Activated B cell treated with CpG ODN at 0.5 μM for 24 hours (primary cell): ENCODE measurements at regions not wholly inside any gene's neighbourhood (a gene's known extent, or its start where the extent isn't known, plus 50 kb on each side); places are given as distances from the start of the nearest gene placed in this dataset.

Experiments
- ATAC-seq: fragments of 200-7000 bp; cut with Tn5 transposase; one replicate; pipeline ENCODE4 v1.10.0; 2021; ENCODE audit warnings: low read depth, mild to moderate bottlenecking, moderate library complexity
- CTCF ChIA-PET: fragments of 350-600 bp; sonication (Branson Sonifier 250); formaldehyde crosslinking; loops from one replicate; lab custom pipeline; 2021; ENCODE audit warnings: antibody characterized with exemption; lab: Charles Lee
- POLR2A ChIA-PET: fragments of 350-600 bp; sonication (Branson Sonifier 250); formaldehyde crosslinking; loops from one replicate; lab custom pipeline; 2021; ENCODE audit warnings: antibody characterized with exemption; lab: Charles Lee
- DNase-seq: peaks from one replicate; pipeline ENCODE4 v3.0.0; 2022
- H3K27ac Mint-ChIP-seq: one replicate; pipeline ENCODE4 v1.8.0; 2020; ENCODE audit warnings: mixed read lengths
- H3K27me3 Mint-ChIP-seq: one replicate; pipeline ENCODE4 v1.8.0; 2021; ENCODE audit warnings: mixed read lengths
- H3K36me3 Mint-ChIP-seq: one replicate; pipeline ENCODE4 v1.8.0; 2021; ENCODE audit warnings: low read depth, mixed read lengths
- H3K4me1 Mint-ChIP-seq: one replicate; pipeline ENCODE4 v1.8.0; 2021; ENCODE audit warnings: mixed read lengths
- H3K4me3 Mint-ChIP-seq: one replicate; pipeline ENCODE4 v1.8.0; 2020; ENCODE audit warnings: mild to moderate bottlenecking, mixed read lengths
- H3K9me3 Mint-ChIP-seq: one replicate; pipeline ENCODE4 v1.8.0; 2020; ENCODE audit warnings: mixed read lengths
- CTCF ChIP-seq: fragments of 200-600 bp; IDR thresholded peaks from one replicate; pipeline ENCODE4 v1.8.0; 2022; ENCODE audit warnings: antibody characterized with exemption, mild to moderate bottlenecking
- intact Hi-C: fragments of 100-400 bp; cut with micrococcal nuclease; formaldehyde crosslinking; loops from one replicate; pipeline ENCODE4 v1.15.1; 2024

- DNase-seq = no peak
- CTCF ChIA-PET = no interaction called here
- no peaks in the 10 kb centered on the region for H3K36me3 Mint-ChIP-seq
- H3K9me3 Mint-ChIP-seq = peaks cover 3% of the 10 kb centered on the region
- H3K4me3 Mint-ChIP-seq = no peak overlapping the region
- no peak for ATAC-seq
- H3K27me3 Mint-ChIP-seq = no peaks in the 10 kb centered on the region
- H3K4me1 Mint-ChIP-seq = no peaks in the 10 kb centered on the region
- intact Hi-C loops = no loop called here
- TF ChIP-seq CTCF = no peak
- POLR2A ChIA-PET = no interaction called here
- H3K27ac Mint-ChIP-seq = no peak overlapping the region
Observed at GRCh38 chr7:153401795-153402720, 642.5 kb downstream of the ACTR3B start.

GRCh38 chr7:153402721-153403541, 643.4 kb downstream of the ACTR3B start:
- DNase-seq (no peak), ATAC-seq (no peak)
- Mint-ChIP-seq H3K9me3 (peaks cover 5% of the 10 kb centered on the region), H3K4me1 (no peaks in the 10 kb centered on the region), H3K27ac (no peak overlapping the region), H3K36me3 (no peaks in the 10 kb centered on the region), H3K4me3 (no peak overlapping the region), H3K27me3 (no peaks in the 10 kb centered on the region)
- ChIA-PET CTCF (no interaction called here), POLR2A (no interaction called here)
- intact Hi-C loops = no loop called here
- no peak for TF ChIP-seq CTCF

GRCh38 chr7:153404124-153404523, 644.6 kb downstream of the ACTR3B start:
- ATAC-seq (no peak), DNase-seq (no peak)
- Mint-ChIP-seq H3K4me3 (no peak overlapping the region), H3K36me3 (no peaks in the 10 kb centered on the region), H3K27ac (no peak overlapping the region), H3K4me1 (no peaks in the 10 kb centered on the region), H3K9me3 (peaks cover 5% of the 10 kb centered on the region), H3K27me3 (no peaks in the 10 kb centered on the region)
- ChIA-PET CTCF (no interaction called here), POLR2A (no interaction called here)
- TF ChIP-seq CTCF = no peak
- intact Hi-C loops = no loop called here

GRCh38 chr7:153404781-153405279, 645.3 kb downstream of the ACTR3B start:
- no peak for DNase-seq
- H3K4me1 Mint-ChIP-seq = no peaks in the 10 kb centered on the region

More at GRCh38 chr7:153404781-153405279, 645.3 kb downstream of the ACTR3B start:
- Mint-ChIP-seq H3K4me3 (no peak overlapping the region), H3K27me3 (no peaks in the 10 kb centered on the region), H3K27ac (no peak overlapping the region), H3K9me3 (peaks cover 7% of the 10 kb centered on the region), H3K36me3 (no peaks in the 10 kb centered on the region)
- intact Hi-C loops = no loop called here
- TF ChIP-seq CTCF = no peak
- ChIA-PET CTCF (no interaction called here), POLR2A (no interaction called here)
- no peak for ATAC-seq
